Activated CD4-positive, alpha-beta memory T cell treated with anti-CD3 and anti-CD28 coated beads for 36 hours (primary cell): ENCODE measurements at regions not wholly inside any gene's neighbourhood (a gene's known extent, or its start where the extent isn't known, plus 50 kb on each side); places are given as distances from the start of the nearest gene placed in this dataset.

Experiments used
- CTCF ChIA-PET: fragments of 350-600 bp; sonication (Branson Sonifier 250); formaldehyde crosslinking; loops from one replicate; lab custom pipeline; 2021; ENCODE audit warnings: antibody characterized with exemption, inconsistent platforms; lab: Charles Lee
- POLR2A ChIA-PET: fragments of 350-600 bp; sonication (Branson Sonifier 250); formaldehyde crosslinking; loops from one replicate; lab custom pipeline; 2021; ENCODE audit warnings: antibody characterized with exemption; lab: Charles Lee
- DNase-seq: peaks from one replicate; pipeline ENCODE4 v3.0.0-alpha.2; 2020
- H3K27ac Mint-ChIP-seq: one replicate; pipeline ENCODE4 v1.8.0; 2021; ENCODE audit warnings: mixed read lengths
- H3K27me3 Mint-ChIP-seq: one replicate; pipeline ENCODE4 v1.8.0; 2021; ENCODE audit warnings: mixed read lengths
- H3K36me3 Mint-ChIP-seq: one replicate; pipeline ENCODE4 v1.8.0; 2021; ENCODE audit warnings: mixed read lengths
- H3K4me1 Mint-ChIP-seq: one replicate; pipeline ENCODE4 v1.8.0; 2021; ENCODE audit warnings: low read depth, mixed read lengths
- H3K4me3 Mint-ChIP-seq: one replicate; pipeline ENCODE4 v1.8.0; 2021; ENCODE audit warnings: mild to moderate bottlenecking, mixed read lengths
- H3K9me3 Mint-ChIP-seq: one replicate; pipeline ENCODE4 v1.8.0; 2021; ENCODE audit warnings: mixed read lengths
- intact Hi-C: fragments of 100-400 bp; cut with micrococcal nuclease; formaldehyde crosslinking; loops from one replicate; pipeline ENCODE4 v1.15.1; 2023

DNA sequence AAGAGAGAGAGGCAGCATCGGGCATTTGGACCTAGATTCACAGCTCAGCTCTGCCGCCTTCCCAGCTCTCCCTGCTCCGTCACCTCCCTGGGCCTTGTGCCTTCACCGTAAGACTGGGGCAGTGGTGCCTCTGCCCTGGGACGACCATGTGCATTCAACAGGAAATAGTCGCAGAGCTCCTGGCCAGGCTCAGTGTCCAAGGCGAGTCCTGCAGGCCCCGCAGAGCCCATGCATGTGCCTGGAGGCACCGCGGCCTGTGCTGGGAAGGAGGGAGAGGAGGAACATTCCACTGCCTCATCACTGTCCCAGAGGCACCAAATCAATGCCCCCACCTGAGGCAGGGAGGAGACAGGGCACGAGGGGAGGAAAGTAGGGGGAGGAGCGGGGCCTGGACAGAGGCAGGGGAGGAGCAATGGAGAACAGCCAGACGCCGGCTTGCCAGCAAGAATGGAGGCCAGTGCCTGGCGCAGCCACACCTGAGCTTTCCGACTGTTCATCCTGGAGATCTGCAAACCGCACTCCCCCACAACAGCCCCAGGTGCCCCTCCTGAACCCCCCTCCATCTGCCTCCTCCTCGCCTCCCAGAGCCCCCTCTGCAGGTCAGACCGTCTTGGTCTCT lies 74.4 kb upstream of the PRR5 start:
- Mint-ChIP-seq H3K4me3 (no peak overlapping the region), H3K9me3 (peaks cover 7% of the 10 kb centered on the region), H3K36me3 (no peaks in the 10 kb centered on the region), H3K27ac (no peak overlapping the region), H3K27me3 (peaks cover 4% of the 10 kb centered on the region), H3K4me1 (no peaks in the 10 kb centered on the region)
- DNase-seq = no peak
- CTCF ChIA-PET = interaction anchor here (1.1 to 6.4 kb wide), 6 partner anchors 8 to 634 kb away, joined by 3 to 85 read pairs (median 5); no protein-coding TSS in a partner anchor
- POLR2A ChIA-PET = no interaction called here
- intact Hi-C loops = loop anchor here (10.0 kb wide), 1 partner anchor 293 kb away; no protein-coding TSS in a partner anchor

DNA sequence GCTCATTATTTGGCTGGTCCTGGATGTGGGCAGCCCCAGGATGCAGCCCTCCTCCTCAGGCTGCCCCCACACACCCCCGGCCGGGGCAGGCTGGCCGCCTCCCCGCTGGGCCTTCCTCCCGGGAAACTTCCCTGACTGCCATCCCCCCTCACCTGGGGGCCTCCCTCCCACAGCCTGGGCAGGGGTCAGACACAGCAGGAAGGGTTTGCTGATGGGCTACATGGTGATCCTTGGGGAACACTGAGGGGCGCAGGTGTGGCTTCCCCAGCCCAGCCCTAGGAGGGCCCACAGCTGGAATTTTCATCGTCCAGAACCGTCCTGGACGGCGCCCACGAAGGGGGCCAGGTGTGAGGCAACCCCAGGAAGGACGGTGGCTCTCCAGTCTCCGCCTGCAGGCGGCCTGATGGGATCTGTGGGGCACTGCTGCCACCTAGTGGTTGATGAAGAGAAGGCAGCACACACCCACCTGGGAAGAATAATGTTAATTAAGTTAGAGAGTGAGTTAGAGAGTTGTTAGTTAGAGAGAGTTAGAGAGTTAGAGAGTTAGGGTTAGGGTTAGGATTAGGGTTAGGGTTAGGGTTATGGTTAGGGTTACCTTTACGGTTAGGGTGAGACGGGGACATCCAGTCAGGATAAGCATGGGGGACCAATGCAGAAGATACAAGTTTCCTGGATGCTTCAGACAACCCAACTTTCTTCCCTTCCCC lies 75.9 kb upstream of the PRR5 start:
- H3K36me3 Mint-ChIP-seq = no peaks in the 10 kb centered on the region
- peak; percentile 85 for DNase-seq
- intact Hi-C loops = loop anchor here (1.0 to 10.0 kb wide), 3 partner anchors 291 to 633 kb away; no protein-coding TSS in a partner anchor
- peaks cover 3% of the 10 kb centered on the region for H3K9me3 Mint-ChIP-seq
- H3K27me3 Mint-ChIP-seq = peaks cover 4% of the 10 kb centered on the region
- no peak overlapping the region for H3K27ac Mint-ChIP-seq
- no peak overlapping the region for H3K4me3 Mint-ChIP-seq
- ChIA-PET CTCF (interaction anchor here (0.8 to 6.4 kb wide), 18 partner anchors 10 to 1401 kb away, joined by 3 to 85 read pairs (median 4); no protein-coding TSS in a partner anchor), POLR2A (no interaction called here)
- H3K4me1 Mint-ChIP-seq = peaks cover 2% of the 10 kb centered on the region

DNA sequence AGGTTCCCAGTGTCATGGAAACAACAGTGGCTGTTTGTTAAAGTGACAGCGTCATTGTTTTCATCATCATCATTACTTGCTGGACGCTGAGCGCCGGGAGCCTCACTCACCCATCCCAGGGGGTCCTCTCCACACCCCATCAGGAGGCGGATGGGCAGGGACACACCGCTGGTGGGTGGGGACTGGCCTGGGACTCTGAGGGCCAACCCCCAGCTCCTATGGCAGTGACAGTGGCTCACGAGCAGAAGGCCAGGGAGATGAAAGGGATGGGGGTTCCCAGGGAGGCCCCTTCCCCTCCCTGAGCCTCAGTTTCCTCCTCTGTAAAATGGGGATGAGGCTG lies 76.6 kb upstream of the PRR5 start:
- no peak overlapping the region for H3K27ac Mint-ChIP-seq
- ChIA-PET POLR2A (no interaction called here), CTCF (interaction anchor here (0.8 to 6.4 kb wide), 11 partner anchors 26 to 1400 kb away, joined by 3 to 85 read pairs (median 4); no protein-coding TSS in a partner anchor)
- no peaks in the 10 kb centered on the region for H3K9me3 Mint-ChIP-seq
- DNase-seq = no peak
- intact Hi-C loops = loop anchor here (10.0 kb wide), 1 partner anchor 291 kb away; no protein-coding TSS in a partner anchor
- no peaks in the 10 kb centered on the region for H3K36me3 Mint-ChIP-seq
- peaks cover 7% of the 10 kb centered on the region for H3K4me1 Mint-ChIP-seq
- H3K4me3 Mint-ChIP-seq = no peak overlapping the region
- H3K27me3 Mint-ChIP-seq = peaks cover 4% of the 10 kb centered on the region

DNA sequence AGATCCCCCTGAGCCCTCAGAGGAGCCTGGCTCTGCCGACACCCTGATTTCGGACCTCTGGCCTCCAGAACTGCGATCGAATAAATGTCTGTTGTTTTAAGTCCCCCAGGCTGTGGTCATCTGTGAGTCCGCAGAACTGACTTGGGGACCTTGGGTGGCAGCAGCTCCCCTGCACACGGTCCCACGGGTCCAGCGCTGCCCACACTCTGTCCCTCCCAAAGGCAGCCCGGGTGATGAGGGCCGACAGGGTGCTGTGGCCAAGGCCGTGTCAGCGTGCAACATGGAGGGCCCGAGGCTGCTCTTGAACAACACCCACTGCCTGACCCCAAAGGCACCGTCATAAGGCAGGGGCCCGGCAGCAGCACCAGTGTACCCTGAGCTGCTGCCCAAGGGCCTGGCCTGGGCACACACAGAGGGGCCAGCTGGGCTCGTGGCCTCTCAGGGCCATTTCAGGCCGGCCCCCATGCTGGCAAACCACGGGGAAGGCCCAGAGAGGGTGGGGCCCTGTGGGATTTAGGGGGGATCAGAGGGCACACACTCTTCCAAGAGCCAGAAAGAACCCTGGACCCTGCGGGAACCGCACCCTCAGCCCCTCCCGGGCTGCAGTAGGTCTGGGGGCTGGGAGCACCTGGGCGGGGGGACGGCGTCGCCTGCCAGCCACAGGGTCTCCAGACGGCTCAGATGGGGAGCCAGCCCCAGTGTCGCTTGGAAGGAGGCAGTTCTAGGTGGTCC lies 77.1 kb upstream of the PRR5 start:
- POLR2A ChIA-PET = no interaction called here
- CTCF ChIA-PET = interaction anchor here (0.8 to 6.4 kb wide), 10 partner anchors 26 to 1400 kb away, joined by 3 to 85 read pairs (median 4); no protein-coding TSS in a partner anchor

DNA sequence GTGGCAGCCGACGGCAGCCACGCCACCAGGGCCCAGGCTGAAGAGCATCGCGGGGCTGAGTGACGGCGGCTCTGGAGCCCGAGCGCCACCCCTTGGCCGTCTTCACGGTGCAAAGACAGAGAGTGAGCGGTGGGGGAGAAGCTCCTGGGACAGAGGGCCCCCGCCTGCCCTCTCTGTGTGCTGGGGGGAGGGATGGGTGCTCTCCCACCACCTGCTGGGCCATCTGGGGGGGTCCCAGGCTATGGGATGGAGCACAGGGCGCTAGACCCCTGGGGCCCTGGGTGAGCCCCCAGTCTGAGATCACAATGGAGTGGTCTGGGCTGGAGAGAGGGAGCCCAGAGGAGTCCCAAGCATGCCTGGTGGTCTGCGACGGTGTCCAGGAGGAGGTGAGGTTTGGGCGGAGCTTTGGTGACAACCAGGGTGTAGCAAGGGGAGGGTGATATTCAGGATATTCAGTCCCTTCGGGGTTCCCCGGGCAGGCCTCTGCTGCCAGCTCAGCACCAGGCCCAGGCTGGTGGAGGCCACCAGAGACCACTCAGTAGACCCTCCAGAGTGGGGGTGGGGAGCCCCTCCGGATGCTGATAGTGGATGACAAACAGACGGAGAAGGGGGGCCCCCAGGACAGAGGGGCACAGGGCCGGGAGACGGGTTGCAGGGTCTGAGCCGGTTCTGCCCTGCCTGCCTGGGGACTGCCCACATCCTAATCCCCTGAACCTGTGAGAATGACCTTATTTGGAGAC lies 78.1 kb upstream of the PRR5 start:
- ChIA-PET CTCF (interaction anchor here (6.4 kb wide), 1 partner anchor 631 kb away, joined by 85 read pairs; no protein-coding TSS in a partner anchor), POLR2A (no interaction called here)
- Mint-ChIP-seq H3K36me3 (no peaks in the 10 kb centered on the region), H3K4me3 (no peak overlapping the region), H3K27me3 (peaks cover 4% of the 10 kb centered on the region), H3K4me1 (peaks cover 10% of the 10 kb centered on the region), H3K9me3 (no peaks in the 10 kb centered on the region), H3K27ac (no peak overlapping the region)
- DNase-seq = peak; percentile 31
- intact Hi-C loops = loop anchor here (10.0 kb wide), 1 partner anchor 289 kb away; no protein-coding TSS in a partner anchor

More for the DNA sequence above, 77.1 kb upstream of the PRR5 start:
- no peak for DNase-seq
- Mint-ChIP-seq H3K36me3 (no peaks in the 10 kb centered on the region), H3K27me3 (peaks cover 4% of the 10 kb centered on the region), H3K4me1 (peaks cover 10% of the 10 kb centered on the region), H3K9me3 (no peaks in the 10 kb centered on the region), H3K4me3 (no peak overlapping the region), H3K27ac (no peak overlapping the region)
- intact Hi-C loops = loop anchor here (10.0 kb wide), 1 partner anchor 290 kb away; no protein-coding TSS in a partner anchor

DNA sequence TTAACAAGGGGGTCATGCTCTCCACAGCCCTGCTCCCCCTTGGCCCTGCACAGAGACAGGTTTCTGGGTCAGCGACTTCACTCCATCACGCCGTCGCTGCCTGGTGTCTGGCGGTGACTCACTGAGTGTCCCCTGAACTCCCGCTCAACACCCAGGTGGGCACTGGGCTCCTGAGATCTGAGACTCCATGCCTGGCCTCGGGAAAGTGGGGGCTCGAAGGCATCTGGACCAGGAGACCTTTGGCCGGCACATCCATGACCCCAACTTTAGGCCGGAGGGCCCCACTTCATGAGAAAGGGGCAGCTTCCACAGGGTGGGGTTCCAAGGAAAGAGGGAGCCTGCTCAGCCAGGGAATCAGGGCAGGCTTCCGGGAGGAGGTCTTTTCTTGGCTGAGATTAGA lies 79.3 kb upstream of the PRR5 start:
- intact Hi-C loops = loop anchor here (10.0 kb wide), 1 partner anchor 288 kb away; no protein-coding TSS in a partner anchor
- peaks cover 4% of the 10 kb centered on the region for H3K27me3 Mint-ChIP-seq
- no peaks in the 10 kb centered on the region for H3K36me3 Mint-ChIP-seq
- no peaks in the 10 kb centered on the region for H3K9me3 Mint-ChIP-seq
- H3K4me1 Mint-ChIP-seq = peaks cover 10% of the 10 kb centered on the region
- H3K27ac Mint-ChIP-seq = no peak overlapping the region
- no peak overlapping the region for H3K4me3 Mint-ChIP-seq
- DNase-seq = no peak
- POLR2A ChIA-PET = no interaction called here
- CTCF ChIA-PET = interaction anchor here (1.4 to 6.4 kb wide), 2 partner anchors 42 to 629 kb away, joined by 3 to 85 read pairs; no protein-coding TSS in a partner anchor

DNA sequence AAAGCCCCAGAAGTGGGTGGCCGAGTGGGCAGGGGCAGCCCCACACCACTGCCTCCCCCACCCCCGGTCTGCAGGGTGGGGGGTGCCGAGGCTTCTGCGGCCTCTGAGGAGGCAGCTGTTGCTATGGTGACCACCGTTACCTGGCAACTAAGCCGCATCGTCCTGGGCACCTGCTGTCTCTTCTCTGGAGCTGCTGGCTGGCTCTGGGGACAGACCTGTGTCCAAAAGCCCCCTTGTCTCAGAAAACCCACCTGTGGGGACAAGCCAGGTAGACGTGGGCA lies 79.9 kb upstream of the PRR5 start:
- Mint-ChIP-seq H3K27ac (no peak overlapping the region), H3K4me1 (peaks cover 10% of the 10 kb centered on the region), H3K4me3 (no peak overlapping the region), H3K9me3 (no peaks in the 10 kb centered on the region), H3K36me3 (no peaks in the 10 kb centered on the region), H3K27me3 (peaks cover 4% of the 10 kb centered on the region)
- ChIA-PET POLR2A (no interaction called here), CTCF (interaction anchor here (1.4 to 6.4 kb wide), 2 partner anchors 42 to 629 kb away, joined by 3 to 85 read pairs; no protein-coding TSS in a partner anchor)
- intact Hi-C loops = loop anchor here (10.0 kb wide), 1 partner anchor 287 kb away; no protein-coding TSS in a partner anchor
- DNase-seq = peak; percentile 42

DNA sequence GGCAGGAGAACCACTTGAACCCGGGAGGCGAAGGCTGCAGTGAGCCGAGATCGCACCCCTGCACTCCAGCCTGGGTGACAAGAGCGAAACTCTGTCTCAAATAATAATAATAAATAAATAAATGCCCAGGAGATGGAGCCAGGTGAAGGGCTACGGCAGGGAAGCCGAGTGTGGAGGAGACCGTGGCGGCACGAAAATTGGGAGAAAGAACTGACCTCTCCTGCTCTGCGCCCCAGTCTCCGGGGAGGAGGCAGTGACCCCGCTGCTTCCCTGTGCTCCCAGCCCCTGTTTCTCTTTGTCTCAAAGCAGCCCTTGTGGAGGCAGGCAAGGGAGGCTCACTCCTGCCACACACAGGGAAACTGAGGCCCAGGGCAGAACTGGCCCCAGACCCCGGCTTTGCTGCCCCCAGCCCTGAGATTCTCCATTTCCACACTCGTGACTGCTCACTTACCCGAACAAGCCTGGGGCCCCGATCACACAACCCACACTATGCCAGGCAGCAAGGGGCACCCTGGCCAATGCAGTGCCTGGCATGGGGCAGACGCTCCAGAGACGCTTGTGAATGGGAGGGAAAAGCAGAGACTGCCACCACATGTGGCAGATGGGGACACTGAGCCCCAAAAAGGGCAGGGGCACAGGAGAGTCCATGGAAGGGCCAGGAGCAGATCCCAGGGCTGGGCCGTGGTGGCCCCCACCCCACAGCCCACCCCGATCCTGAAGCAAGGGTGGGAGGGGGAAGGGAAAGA lies 80.4 kb upstream of the PRR5 start:
- ChIA-PET POLR2A (no interaction called here), CTCF (interaction anchor here (1.4 to 6.4 kb wide), 2 partner anchors 43 to 628 kb away, joined by 3 to 85 read pairs; no protein-coding TSS in a partner anchor)
- no peaks in the 10 kb centered on the region for H3K36me3 Mint-ChIP-seq
- no peaks in the 10 kb centered on the region for H3K9me3 Mint-ChIP-seq
- peaks cover 10% of the 10 kb centered on the region for H3K4me1 Mint-ChIP-seq
- peaks cover 4% of the 10 kb centered on the region for H3K27me3 Mint-ChIP-seq
- no peak overlapping the region for H3K4me3 Mint-ChIP-seq
- intact Hi-C loops = loop anchor here (10.0 kb wide), 1 partner anchor 287 kb away; no protein-coding TSS in a partner anchor
- H3K27ac Mint-ChIP-seq = no peak overlapping the region
- no peak for DNase-seq

DNA sequence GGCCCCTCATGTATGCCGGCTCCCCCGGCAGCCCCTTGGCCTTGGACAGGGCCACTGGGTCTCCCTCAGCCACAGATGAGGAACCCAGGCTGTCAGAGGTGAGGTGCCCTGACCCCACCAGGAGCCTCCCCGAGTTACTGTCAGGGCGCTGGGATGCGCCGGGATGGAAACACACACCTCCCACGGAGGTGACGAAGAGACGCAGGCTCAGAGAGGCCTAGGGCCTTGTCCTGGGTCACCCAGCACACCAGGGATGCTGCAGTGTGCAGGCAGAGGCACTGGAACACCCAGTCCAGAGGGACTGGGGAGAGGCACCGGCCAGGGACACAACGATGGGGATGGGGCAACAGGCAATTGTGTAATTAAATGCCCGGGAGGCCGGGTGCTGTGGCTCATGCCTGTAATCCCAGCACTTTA lies 81.2 kb upstream of the PRR5 start:
- ChIA-PET CTCF (no interaction called here), POLR2A (no interaction called here)
- Mint-ChIP-seq H3K27me3 (no peaks in the 10 kb centered on the region), H3K27ac (no peak overlapping the region), H3K4me3 (no peak overlapping the region), H3K36me3 (no peaks in the 10 kb centered on the region), H3K4me1 (peaks cover 10% of the 10 kb centered on the region), H3K9me3 (no peaks in the 10 kb centered on the region)
- intact Hi-C loops = loop anchor here (10.0 kb wide), 1 partner anchor 286 kb away; no protein-coding TSS in a partner anchor
- DNase-seq = no peak

DNA sequence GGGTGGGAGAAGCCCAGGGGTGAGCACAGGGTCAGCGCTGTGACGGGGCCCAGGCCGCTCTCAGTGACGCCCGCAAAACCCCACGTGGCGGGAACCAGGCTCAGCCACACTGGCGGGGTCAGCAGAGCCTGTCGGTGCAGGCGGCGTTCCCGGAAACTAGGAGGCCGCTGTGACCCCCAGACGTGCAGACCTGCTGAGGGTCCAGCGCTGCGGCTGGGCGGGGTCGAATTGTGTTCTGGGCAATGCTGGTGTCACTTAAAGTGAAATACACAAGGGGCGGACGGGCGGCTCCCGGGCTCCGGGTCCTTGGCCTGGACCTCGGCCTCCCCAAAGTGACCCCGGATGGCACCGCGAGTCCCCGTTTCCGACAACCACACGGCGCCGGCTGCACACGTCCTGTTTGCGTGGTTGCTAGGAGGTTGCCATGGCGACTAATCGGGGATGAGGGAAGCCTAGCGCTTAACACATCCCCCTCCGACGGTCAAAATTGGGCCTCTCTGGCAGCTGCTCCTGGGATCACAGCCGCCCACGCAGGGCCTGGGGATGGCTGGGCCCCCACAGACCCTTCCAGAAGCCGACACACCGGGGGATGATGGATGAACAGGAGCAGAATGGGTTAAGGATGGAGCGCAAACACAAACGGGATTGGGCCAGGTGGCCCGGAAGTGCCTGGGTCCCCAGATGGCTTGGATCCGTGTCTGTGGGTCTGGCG lies 81.7 kb upstream of the PRR5 start:
- intact Hi-C loops = loop anchor here (10.0 kb wide), 1 partner anchor 285 kb away; no protein-coding TSS in a partner anchor
- Mint-ChIP-seq H3K27me3 (no peaks in the 10 kb centered on the region), H3K36me3 (no peaks in the 10 kb centered on the region), H3K27ac (no peak overlapping the region), H3K9me3 (peaks cover 3% of the 10 kb centered on the region), H3K4me3 (peak overlapping the region; percentile 30), H3K4me1 (peaks cover 10% of the 10 kb centered on the region)
- DNase-seq = peak; percentile 88
- ChIA-PET POLR2A (interaction anchor here (0.6 kb wide), 1 partner anchor 13 kb away, joined by 3 read pairs; no protein-coding TSS in a partner anchor), CTCF (no interaction called here)
